ENCODE measurements at regions not wholly inside any gene's neighbourhood (a gene's known extent, or its start where the extent isn't known, plus 50 kb on each side); places are given as distances from the start of the nearest gene placed in this dataset.

GRCh38 chr10:15453926-15454325, 82.8 kb upstream of the FAM171A1 start:
- TF ChIP-seq FOXA1 (IDR thresholded peaks at IDR 0.05) (no peak), FOXM1 (IDR thresholded peaks at IDR 0.05; ENCODE audit: borderline replicate concordance) (no peak), FOXK2 (IDR thresholded peaks at IDR 0.05) (no peak), TARDBP (IDR thresholded peaks at IDR 0.05) (no peak), PKNOX1 (IDR thresholded peaks at IDR 0.05) (no peak), CTBP1 (IDR thresholded peaks at IDR 0.05; ENCODE audit: borderline replicate concordance) (no peak), SP1 (IDR thresholded peaks at IDR 0.05) (no peak), ELF4 (IDR thresholded peaks at IDR 0.05) (no peak), LEF1 (IDR thresholded peaks at IDR 0.05; ENCODE audit: borderline replicate concordance) (no peak), SUZ12 (IDR thresholded peaks at IDR 0.05) (no peak)
